OCI-LY7 (cell line): ENCODE measurements at regions not wholly inside any gene's neighbourhood (a gene's known extent, or its start where the extent isn't known, plus 50 kb on each side); places are given as distances from the start of the nearest gene placed in this dataset.

Experiments
- BruUV-seq: library from RNA; stranded (reverse); fragments of 400-500 nt; replicated peaks from 2 replicates; lab custom pipeline; 2021; lab: Mats Ljungman, UMichigan
- CTCF ChIA-PET: fragments of 300-600 bp; sonication (Branson Sonifier 250); formaldehyde crosslinking; loops from one replicate; lab custom pipeline; 2022; ENCODE audit warnings: antibody characterized with exemption; ENCODE audit not compliant: unreplicated experiment; lab: Charles Lee
- POLR2A ChIA-PET: fragments of 300-600 bp; sonication (Branson Sonifier 250); formaldehyde crosslinking; loops from one replicate; lab custom pipeline; 2022; ENCODE audit warnings: antibody characterized with exemption; lab: Charles Lee
- DNase-seq: peaks from one replicate; pipeline ENCODE4 v3.0.0-alpha.2; 2015; ENCODE audit warnings: low spot score
- H2AFZ ChIP-seq: fragments of 200-600 bp; sonication (generic), shearing (Covaris generic); 2 replicates; pipeline ENCODE4 v1.6.1; 2014; ENCODE audit warnings: mild to moderate bottlenecking, antibody characterized with exemption, low read length, moderate library complexity
- H3K27ac ChIP-seq: fragments of 200-600 bp; sonication (generic); 2 replicates; pipeline ENCODE4 v1.5.1; 2014; ENCODE audit warnings: mixed run types, low read depth, mild to moderate bottlenecking, moderate library complexity, low read length, inconsistent platforms; ENCODE audit not compliant: poor library complexity, severe bottlenecking
- H3K36me3 ChIP-seq: fragments of 200-600 bp; sonication (generic); 2 replicates; pipeline ENCODE4 v1.6.1; 2014; ENCODE audit warnings: mild to moderate bottlenecking, antibody characterized with exemption, low read length, moderate library complexity, mixed read lengths; ENCODE audit not compliant: insufficient read depth
- H3K4me1 ChIP-seq: fragments of 200-600 bp; sonication (generic); 2 replicates; pipeline ENCODE4 v1.5.1; 2014; ENCODE audit warnings: mild to moderate bottlenecking, low read length; ENCODE audit not compliant: insufficient read depth, poor library complexity, severe bottlenecking
- H3K4me2 ChIP-seq: fragments of 200-600 bp; sonication (generic); 2 replicates; pipeline ENCODE4 v1.6.1; 2014; ENCODE audit warnings: mild to moderate bottlenecking, low read length
- H3K4me3 ChIP-seq: fragments of 200-600 bp; sonication (generic); 2 replicates; pipeline ENCODE4 v1.5.1; 2014; ENCODE audit warnings: mild to moderate bottlenecking, low read depth, low read length; ENCODE audit not compliant: poor library complexity, severe bottlenecking
- H3K79me2 ChIP-seq: fragments of 200-600 bp; sonication (generic); 2 replicates; pipeline ENCODE4 v1.6.1; 2016; ENCODE audit warnings: low read depth, mild to moderate bottlenecking, low read length, moderate library complexity, mixed read lengths; ENCODE audit not compliant: insufficient read depth
- H3K9me2 ChIP-seq: fragments of 200-600 bp; sonication (generic); 2 replicates; pipeline ENCODE4 v1.6.1; 2016; ENCODE audit warnings: mild to moderate bottlenecking, low read length, mixed read lengths; ENCODE audit not compliant: insufficient read depth
- H3K9me3 ChIP-seq: fragments of 200-600 bp; sonication (generic); 2 replicates; pipeline ENCODE4 v1.6.1; 2014; ENCODE audit warnings: mild to moderate bottlenecking, mixed run types, low read length, mixed read lengths
- H4K20me1 ChIP-seq: fragments of 200-600 bp; sonication (generic); 2 replicates; pipeline ENCODE4 v1.6.1; 2014; ENCODE audit warnings: mild to moderate bottlenecking, antibody characterized with exemption, low read length, moderate library complexity, mixed read lengths; ENCODE audit not compliant: insufficient read depth
- CTCF ChIP-seq: fragments of 200-600 bp; sonication (generic); conservative IDR thresholded peaks from 2 replicates; pipeline ENCODE4 v1.5.1; 2014; ENCODE audit warnings: mild to moderate bottlenecking, antibody characterized with exemption, low read length, moderate library complexity, mixed read lengths
- EZH2phosphoT487 ChIP-seq: fragments of 200-600 bp; sonication (generic); IDR thresholded peaks from 2 replicates; pipeline ENCODE4 v1.6.1; 2018; ENCODE audit warnings: low read depth, borderline replicate concordance, mild to moderate bottlenecking, mixed run types, antibody characterized with exemption, low read length, moderate library complexity, mixed read lengths
- intact Hi-C: fragments of 100-400 bp; cut with micrococcal nuclease; formaldehyde crosslinking; loops from one replicate; pipeline ENCODE4 v1.10.0; 2022; ENCODE audit not compliant: unreplicated experiment

GRCh38 chr2:239539776-239540100, 138.9 kb upstream of the HDAC4 start:
- no peaks in the 10 kb centered on the region for H3K79me2 ChIP-seq
- no peak for DNase-seq
- H3K9me2 ChIP-seq = no peaks in the 10 kb centered on the region
- intact Hi-C loops = no loop called here
- no peak overlapping the region for H3K4me2 ChIP-seq
- no peaks in the 10 kb centered on the region for H3K4me1 ChIP-seq
- no peaks in the 10 kb centered on the region for H3K9me3 ChIP-seq
- H4K20me1 ChIP-seq = no peaks in the 10 kb centered on the region
- ChIA-PET POLR2A (no interaction called here), CTCF (no interaction called here)
- no TSS peak for BruUV-seq
- no peak overlapping the region for H3K4me3 ChIP-seq
- H2AFZ ChIP-seq = no peak overlapping the region
- TF ChIP-seq EZH2phosphoT487 (no peak), CTCF (no peak)
- H3K36me3 ChIP-seq = no peaks in the 10 kb centered on the region
- H3K27ac ChIP-seq = no peak overlapping the region

- DNase-seq = no peak
- no TSS peak for BruUV-seq
- TF ChIP-seq EZH2phosphoT487 (no peak), CTCF (no peak)
- Histone ChIP-seq H3K4me1 (no peaks in the 10 kb centered on the region), H3K9me2 (no peaks in the 10 kb centered on the region), H3K27ac (no peak overlapping the region), H3K9me3 (no peaks in the 10 kb centered on the region), H3K4me2 (no peak overlapping the region), H2AFZ (no peak overlapping the region), H3K79me2 (no peaks in the 10 kb centered on the region), H3K36me3 (no peaks in the 10 kb centered on the region), H3K4me3 (no peak overlapping the region), H4K20me1 (no peaks in the 10 kb centered on the region)
- intact Hi-C loops = no loop called here
- POLR2A ChIA-PET = no interaction called here
- CTCF ChIA-PET = no interaction called here
Observed at GRCh38 chr2:239539083-239539775, 138.4 kb upstream of the HDAC4 start.

GRCh38 chr2:239538357-239539052, 137.7 kb upstream of the HDAC4 start:
- no peaks in the 10 kb centered on the region for H3K9me2 ChIP-seq
- no TSS peak for BruUV-seq
- H3K79me2 ChIP-seq = no peaks in the 10 kb centered on the region
- POLR2A ChIA-PET = no interaction called here
- H3K4me1 ChIP-seq = no peaks in the 10 kb centered on the region
- intact Hi-C loops = no loop called here
- no peaks in the 10 kb centered on the region for H3K9me3 ChIP-seq
- no peak for TF ChIP-seq EZH2phosphoT487
- no peak for TF ChIP-seq CTCF
- H4K20me1 ChIP-seq = no peaks in the 10 kb centered on the region
- DNase-seq = no peak
- no peak overlapping the region for H3K4me3 ChIP-seq
- H3K4me2 ChIP-seq = no peak overlapping the region
- H3K36me3 ChIP-seq = no peaks in the 10 kb centered on the region
- CTCF ChIA-PET = no interaction called here
- H2AFZ ChIP-seq = no peak overlapping the region
- no peak overlapping the region for H3K27ac ChIP-seq
